ENCODE measurements at regions not wholly inside any gene's neighbourhood (a gene's known extent, or its start where the extent isn't known, plus 50 kb on each side); places are given as distances from the start of the nearest gene placed in this dataset.

DNA sequence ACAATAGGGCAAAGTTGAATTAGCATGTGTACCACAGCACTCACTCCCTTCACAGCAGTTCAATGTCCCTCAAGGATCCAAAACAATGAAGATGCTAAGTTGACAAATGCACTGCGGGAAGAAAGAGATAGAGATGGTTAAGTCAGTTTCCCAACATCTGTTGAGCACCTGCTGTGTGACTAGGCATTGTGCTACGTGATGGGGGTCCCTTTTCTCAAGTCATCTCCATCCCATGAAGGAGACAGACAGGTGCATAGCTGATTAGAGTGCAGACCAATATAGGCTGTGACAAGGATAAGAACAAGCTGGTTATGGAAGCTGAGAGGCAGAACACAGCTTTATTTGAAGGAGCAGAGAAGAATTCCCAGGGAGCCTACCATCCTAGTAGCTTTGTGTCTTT is 114.2 kb downstream of the HAPSTR1 start:
- 43% methylated on average over 2 of the region's 2 CpGs for WGBS

GRCh38 chr16:9206156-9206555 is 114.7 kb downstream of the HAPSTR1 start:
- TF ChIP-seq YY1 (IDR thresholded peaks at IDR 0.05) (no peak), ATF3 (IDR thresholded peaks at IDR 0.05) (no peak), HNF4A (conservative IDR thresholded peaks at IDR 0.05) (no peak), ZBTB33 (IDR thresholded peaks at IDR 0.05) (no peak), FOXA1 (IDR thresholded peaks at IDR 0.05) (no peak), RAD21 (IDR thresholded peaks at IDR 0.05) (no peak), GABPA (IDR thresholded peaks at IDR 0.05 in 1 of 2, conservative IDR thresholded peaks at IDR 0.05 in 1 of 2) (no peak), MAX (IDR thresholded peaks at IDR 0.05) (no peak), HNF4G (IDR thresholded peaks at IDR 0.05) (no peak), RXRA (IDR thresholded peaks at IDR 0.05) (no peak), TAF1 (conservative IDR thresholded peaks at IDR 0.05) (no peak), EGR1 (IDR thresholded peaks at IDR 0.05; ENCODE audit: low read depth in 2 of 2) (no peak), FOXA2 (IDR thresholded peaks at IDR 0.05) (no peak), NR2F2 (IDR thresholded peaks at IDR 0.05) (no peak)
- TF ChIP-seq, protein P1, sequence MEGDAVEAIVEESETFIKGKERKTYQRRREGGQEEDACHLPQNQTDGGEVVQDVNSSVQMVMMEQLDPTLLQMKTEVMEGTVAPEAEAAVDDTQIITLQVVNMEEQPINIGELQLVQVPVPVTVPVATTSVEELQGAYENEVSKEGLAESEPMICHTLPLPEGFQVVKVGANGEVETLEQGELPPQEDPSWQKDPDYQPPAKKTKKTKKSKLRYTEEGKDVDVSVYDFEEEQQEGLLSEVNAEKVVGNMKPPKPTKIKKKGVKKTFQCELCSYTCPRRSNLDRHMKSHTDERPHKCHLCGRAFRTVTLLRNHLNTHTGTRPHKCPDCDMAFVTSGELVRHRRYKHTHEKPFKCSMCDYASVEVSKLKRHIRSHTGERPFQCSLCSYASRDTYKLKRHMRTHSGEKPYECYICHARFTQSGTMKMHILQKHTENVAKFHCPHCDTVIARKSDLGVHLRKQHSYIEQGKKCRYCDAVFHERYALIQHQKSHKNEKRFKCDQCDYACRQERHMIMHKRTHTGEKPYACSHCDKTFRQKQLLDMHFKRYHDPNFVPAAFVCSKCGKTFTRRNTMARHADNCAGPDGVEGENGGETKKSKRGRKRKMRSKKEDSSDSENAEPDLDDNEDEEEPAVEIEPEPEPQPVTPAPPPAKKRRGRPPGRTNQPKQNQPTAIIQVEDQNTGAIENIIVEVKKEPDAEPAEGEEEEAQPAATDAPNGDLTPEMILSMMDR (IDR thresholded peaks at IDR 0.05; ENCODE audit: low read depth, low read length, missing input control), result no peak
- Histone ChIP-seq H3K4me3 (ENCODE audit: low read depth in 1 of 3, low read length in 3 of 3) (no peak overlapping the region), H3K27me3 (ENCODE audit: control insufficient read depth in 4 of 4, insufficient read depth in 4 of 4, low read length in 3 of 4) (peaks cover 0 to 3% (median 0%) of the 10 kb centered on the region in 4 donors), H3K27ac (ENCODE audit: low read depth in 1 of 2, low read length in 2 of 2) (no peak overlapping the region), H3K4me1 (ENCODE audit: control insufficient read depth in 4 of 4, insufficient read depth in 4 of 4, low read length in 3 of 4) (no peaks in the 10 kb centered on the region), H3K36me3 (ENCODE audit: control insufficient read depth in 4 of 4, insufficient read depth in 3 of 4, low read depth in 1 of 4, low read length in 3 of 4) (no peaks in the 10 kb centered on the region), H3K9me3 (ENCODE audit: control insufficient read depth in 4 of 4, low read length in 3 of 4) (no peaks in the 10 kb centered on the region), H3K9ac (ENCODE audit: low read depth in 1 of 2, low read length in 2 of 2) (no peak overlapping the region)
- 67% methylated on average over 3 of the region's 3 CpGs for WGBS
- DNase-seq (ENCODE audit: low spot score), result no peak

More for the DNA sequence above, 114.2 kb downstream of the HAPSTR1 start:
- TF ChIP-seq RAD21 (IDR thresholded peaks at IDR 0.05), result no peak
- no peak for TF ChIP-seq NR2F2 (IDR thresholded peaks at IDR 0.05)
- no peak for TF ChIP-seq MAX (IDR thresholded peaks at IDR 0.05)
- H3K4me1 ChIP-seq (ENCODE audit: control insufficient read depth in 4 of 4, insufficient read depth in 4 of 4, low read length in 3 of 4), result no peaks in the 10 kb centered on the region
- peaks cover 0 to 3% (median 0%) of the 10 kb centered on the region in 4 donors for H3K27me3 ChIP-seq (ENCODE audit: control insufficient read depth in 4 of 4, insufficient read depth in 4 of 4, low read length in 3 of 4)
- no peak overlapping the region for H3K27ac ChIP-seq (ENCODE audit: low read depth in 1 of 2, low read length in 2 of 2)
- H3K4me3 ChIP-seq (ENCODE audit: low read depth in 1 of 3, low read length in 3 of 3), result no peak overlapping the region
- H3K36me3 ChIP-seq (ENCODE audit: control insufficient read depth in 4 of 4, insufficient read depth in 3 of 4, low read depth in 1 of 4, low read length in 3 of 4), result no peaks in the 10 kb centered on the region
- no peak for DNase-seq (ENCODE audit: low spot score)
- no peaks in the 10 kb centered on the region for H3K9me3 ChIP-seq (ENCODE audit: control insufficient read depth in 4 of 4, low read length in 3 of 4)
- no peak overlapping the region for H3K9ac ChIP-seq (ENCODE audit: low read depth in 1 of 2, low read length in 2 of 2)

GRCh38 chr16:9212621-9213020 is 121.2 kb downstream of the HAPSTR1 start:
- H3K9me3 ChIP-seq (ENCODE audit: control insufficient read depth in 4 of 4, low read length in 3 of 4), result no peaks in the 10 kb centered on the region
- DNase-seq (ENCODE audit: low spot score), result no peak
- H3K27ac ChIP-seq (ENCODE audit: low read depth in 1 of 2, low read length in 2 of 2), result no peak overlapping the region
- H3K9ac ChIP-seq (ENCODE audit: low read depth in 1 of 2, low read length in 2 of 2), result no peak overlapping the region
- no peaks in the 10 kb centered on the region for H3K36me3 ChIP-seq (ENCODE audit: control insufficient read depth in 4 of 4, insufficient read depth in 3 of 4, low read depth in 1 of 4, low read length in 3 of 4)
- H3K4me3 ChIP-seq (ENCODE audit: low read depth in 1 of 3, low read length in 3 of 3), result no peak overlapping the region
- 65% methylated on average over 5 of the region's 5 CpGs for WGBS
- H3K4me1 ChIP-seq (ENCODE audit: control insufficient read depth in 4 of 4, insufficient read depth in 4 of 4, low read length in 3 of 4), result no peaks in the 10 kb centered on the region
- no peaks in the 10 kb centered on the region for H3K27me3 ChIP-seq (ENCODE audit: control insufficient read depth in 4 of 4, insufficient read depth in 4 of 4, low read length in 3 of 4)
- TF ChIP-seq REST (IDR thresholded peaks at IDR 0.05) (no peak), EGR1 (IDR thresholded peaks at IDR 0.05; ENCODE audit: low read depth in 2 of 2) (no peak), JUND (IDR thresholded peaks at IDR 0.05) (no peak), HNF4G (IDR thresholded peaks at IDR 0.05) (no peak), ZBTB33 (IDR thresholded peaks at IDR 0.05) (no peak), NR2F2 (IDR thresholded peaks at IDR 0.05) (no peak), FOXA1 (IDR thresholded peaks at IDR 0.05) (no peak), SP1 (IDR thresholded peaks at IDR 0.05) (no peak), GABPA (IDR thresholded peaks at IDR 0.05 in 1 of 2, conservative IDR thresholded peaks at IDR 0.05 in 1 of 2) (no peak), YY1 (IDR thresholded peaks at IDR 0.05) (no peak)

All from liver (tissue), 8 donors.